ENCODE measurements at regions not wholly inside any gene's neighbourhood (a gene's known extent, or its start where the extent isn't known, plus 50 kb on each side); places are given as distances from the start of the nearest gene placed in this dataset.
A peak's percentile ranks its signal among the peaks of the same experiment; 100 is the strongest.

DNA sequence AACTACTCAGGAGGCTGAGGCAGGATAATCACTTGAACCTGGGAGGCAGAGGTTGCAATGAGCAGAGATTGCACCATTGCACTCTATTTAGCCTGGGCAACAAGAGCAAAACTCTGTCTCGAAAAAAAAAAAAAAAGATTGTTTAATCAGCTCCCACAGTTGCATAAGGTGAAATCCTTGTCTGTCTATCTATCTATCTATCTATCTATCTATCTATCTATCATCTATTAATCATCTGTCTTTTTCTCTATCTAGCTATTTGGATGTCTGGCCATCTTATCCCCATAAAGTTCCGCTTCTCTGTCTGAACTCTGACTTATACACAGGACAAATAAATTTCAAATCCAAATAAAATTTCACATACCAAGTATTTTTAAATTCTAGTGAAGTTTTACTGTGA, 223.2 kb upstream of the PGRMC2 start:
- TF ChIP-seq, protein P1, sequence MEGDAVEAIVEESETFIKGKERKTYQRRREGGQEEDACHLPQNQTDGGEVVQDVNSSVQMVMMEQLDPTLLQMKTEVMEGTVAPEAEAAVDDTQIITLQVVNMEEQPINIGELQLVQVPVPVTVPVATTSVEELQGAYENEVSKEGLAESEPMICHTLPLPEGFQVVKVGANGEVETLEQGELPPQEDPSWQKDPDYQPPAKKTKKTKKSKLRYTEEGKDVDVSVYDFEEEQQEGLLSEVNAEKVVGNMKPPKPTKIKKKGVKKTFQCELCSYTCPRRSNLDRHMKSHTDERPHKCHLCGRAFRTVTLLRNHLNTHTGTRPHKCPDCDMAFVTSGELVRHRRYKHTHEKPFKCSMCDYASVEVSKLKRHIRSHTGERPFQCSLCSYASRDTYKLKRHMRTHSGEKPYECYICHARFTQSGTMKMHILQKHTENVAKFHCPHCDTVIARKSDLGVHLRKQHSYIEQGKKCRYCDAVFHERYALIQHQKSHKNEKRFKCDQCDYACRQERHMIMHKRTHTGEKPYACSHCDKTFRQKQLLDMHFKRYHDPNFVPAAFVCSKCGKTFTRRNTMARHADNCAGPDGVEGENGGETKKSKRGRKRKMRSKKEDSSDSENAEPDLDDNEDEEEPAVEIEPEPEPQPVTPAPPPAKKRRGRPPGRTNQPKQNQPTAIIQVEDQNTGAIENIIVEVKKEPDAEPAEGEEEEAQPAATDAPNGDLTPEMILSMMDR (IDR thresholded peaks at IDR 0.05; ENCODE audit: low read depth, low read length, missing control alignments): no peak
- H3K4me3 ChIP-seq (replicated peaks; ENCODE audit: low read depth, low read length): no peak overlapping the region
- no peak for DNase-seq (ENCODE audit: extremely low read depth, low read depth)

DNA sequence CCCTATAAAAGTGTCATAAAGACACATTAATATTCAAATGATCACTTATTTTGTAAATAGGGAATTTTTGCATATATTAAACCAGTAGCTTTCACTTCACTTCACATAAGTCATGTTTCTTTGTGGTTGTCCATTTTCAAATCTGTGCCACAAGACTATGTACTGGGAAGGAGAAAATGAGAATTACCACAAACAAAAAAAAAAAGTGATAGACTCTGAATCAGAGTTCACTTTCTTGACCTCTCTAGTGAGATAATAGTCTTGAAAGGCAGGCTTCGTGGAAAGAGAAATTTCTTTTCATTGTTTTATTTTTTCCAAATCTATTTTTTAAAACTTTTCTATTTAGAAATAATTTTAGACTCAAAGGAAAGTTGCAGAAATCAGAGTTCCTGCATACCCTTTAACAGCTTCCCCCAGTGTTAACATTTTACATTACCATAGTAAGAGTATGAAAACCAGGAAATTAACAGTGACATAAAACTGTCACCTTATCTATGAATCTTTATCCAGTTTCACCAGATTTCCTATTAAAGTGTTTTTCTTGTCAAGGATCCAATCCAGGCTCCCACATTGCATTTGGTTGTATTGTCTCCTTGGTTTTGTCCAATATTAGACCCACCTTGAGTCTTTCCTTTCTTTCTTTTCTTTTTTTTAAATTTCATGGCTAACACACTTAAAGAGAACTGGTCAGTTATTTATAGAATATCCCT, 215.4 kb upstream of the PGRMC2 start:
- no peak overlapping the region for H3K4me3 ChIP-seq (replicated peaks; ENCODE audit: low read depth, low read length)
- no peak for DNase-seq (ENCODE audit: extremely low read depth, low read depth)
- TF ChIP-seq, protein P1 (IDR thresholded peaks at IDR 0.05; ENCODE audit: low read depth, low read length, missing control alignments): no peak

DNA sequence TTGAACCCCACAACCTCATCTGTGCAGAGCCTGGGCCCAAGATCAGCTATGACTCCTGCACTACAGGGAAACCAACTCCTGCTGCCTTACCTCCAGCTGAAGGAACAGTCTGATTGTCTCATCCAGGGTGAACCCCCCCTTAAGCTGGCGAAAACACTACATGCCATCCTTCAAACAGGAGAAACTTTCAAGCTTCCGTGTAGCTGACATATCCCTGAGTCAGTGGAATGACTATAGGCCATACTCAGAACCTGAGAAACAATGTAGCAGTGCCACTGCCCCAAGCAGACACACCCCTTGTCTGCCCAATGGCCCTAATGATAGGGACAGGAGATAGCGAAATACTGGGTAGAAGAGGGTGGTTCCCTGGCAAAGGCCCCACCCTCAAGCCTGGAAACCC, 213.6 kb upstream of the PGRMC2 start:
- TF ChIP-seq, protein P1 (IDR thresholded peaks at IDR 0.05; ENCODE audit: low read depth, low read length, missing control alignments): no peak
- no peak for DNase-seq (ENCODE audit: extremely low read depth, low read depth)
- no peak overlapping the region for H3K4me3 ChIP-seq (replicated peaks; ENCODE audit: low read depth, low read length)

DNA sequence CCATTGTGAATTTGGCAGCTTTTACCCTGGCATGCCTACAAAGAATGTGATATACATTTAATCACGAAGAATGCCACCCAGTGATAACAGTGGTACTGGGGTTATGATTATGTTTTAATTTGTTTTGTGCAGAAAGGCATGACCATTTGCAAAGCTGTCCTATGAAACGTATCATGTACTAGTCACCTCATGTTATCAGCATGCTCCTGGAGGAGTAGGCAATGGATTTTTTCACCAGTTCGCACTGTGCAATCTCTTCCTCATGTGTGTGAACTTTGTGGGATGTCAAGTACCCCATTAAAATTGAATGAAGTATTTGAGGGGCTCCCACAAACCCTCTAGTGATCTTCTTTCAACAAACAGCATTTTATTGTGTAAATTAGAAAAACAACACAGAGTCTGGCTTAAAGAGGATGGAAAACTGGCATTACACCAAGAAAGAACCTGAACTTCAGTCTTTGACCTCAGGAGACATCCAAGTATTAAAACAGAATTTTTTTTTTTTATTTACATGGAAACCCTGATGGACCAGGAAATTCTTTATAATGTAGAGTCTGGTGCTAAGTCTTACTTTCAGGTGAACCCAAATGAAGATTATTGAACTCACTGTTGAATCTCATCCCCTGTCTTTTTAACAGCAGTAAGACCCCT, 200.6 kb upstream of the PGRMC2 start:
- TF ChIP-seq, protein P1 (IDR thresholded peaks at IDR 0.05; ENCODE audit: low read depth, low read length, missing control alignments): no peak
- H3K4me3 ChIP-seq (replicated peaks; ENCODE audit: low read depth, low read length): no peak overlapping the region
- no peak for DNase-seq (ENCODE audit: extremely low read depth, low read depth)

DNA sequence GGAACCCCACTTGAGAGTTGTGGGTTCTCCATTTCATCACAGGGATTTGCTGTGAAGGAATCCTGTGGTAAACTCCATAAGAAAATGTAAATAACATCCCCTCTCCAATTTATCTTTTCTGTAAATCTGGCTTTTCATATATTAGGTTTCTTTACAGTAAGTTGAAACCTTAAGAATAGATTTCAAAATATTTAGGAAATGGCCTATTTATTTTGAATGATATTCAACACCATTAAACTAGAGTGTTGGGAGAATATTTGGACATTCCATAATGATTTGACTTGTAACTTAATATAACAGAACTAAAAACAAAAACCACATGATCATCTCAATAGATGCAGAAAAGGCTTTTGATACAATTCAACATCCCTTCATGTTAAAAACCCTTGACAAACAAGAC, 197.3 kb upstream of the PGRMC2 start:
- no peak overlapping the region for H3K4me3 ChIP-seq (replicated peaks; ENCODE audit: low read depth, low read length)
- DNase-seq (ENCODE audit: extremely low read depth, low read depth): no peak
- TF ChIP-seq, protein P1 (IDR thresholded peaks at IDR 0.05; ENCODE audit: low read depth, low read length, missing control alignments): no peak

DNA sequence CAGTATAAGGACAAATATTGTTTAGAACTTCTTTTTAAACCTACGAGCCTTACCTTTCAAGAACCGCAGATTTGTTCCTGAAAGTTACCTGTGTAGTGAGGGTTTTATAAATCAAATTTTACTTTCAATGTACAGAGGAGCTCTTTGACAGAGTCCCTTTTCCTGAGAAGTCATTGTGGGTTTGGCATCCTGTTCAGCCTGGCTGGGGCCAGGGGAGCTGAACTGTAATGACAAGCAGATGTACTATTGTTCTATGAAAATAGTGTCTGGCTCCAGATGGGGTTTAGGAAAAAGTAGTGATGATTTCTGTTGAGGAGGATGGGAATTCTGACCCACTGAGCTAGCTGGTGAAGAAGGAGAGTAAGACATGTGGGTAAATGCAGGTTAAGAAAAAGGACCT, 196.2 kb upstream of the PGRMC2 start:
- peak; percentile 57 for DNase-seq (ENCODE audit: extremely low read depth, low read depth)
- TF ChIP-seq, protein P1 (IDR thresholded peaks at IDR 0.05; ENCODE audit: low read depth, low read length, missing control alignments): no peak
- H3K4me3 ChIP-seq (replicated peaks; ENCODE audit: low read depth, low read length): no peak overlapping the region

All from HFF-Myc (cell line).